Activated naive CD8-positive, alpha-beta T cell treated with anti-CD3 and anti-CD28 coated beads, Interleukin-2, amount 50 U/mL, for 24 hours (primary cell): ENCODE measurements at regions not wholly inside any gene's neighbourhood (a gene's known extent, or its start where the extent isn't known, plus 50 kb on each side); places are given as distances from the start of the nearest gene placed in this dataset.
"Not testable (repeated sequence)": the region's sequence is repeated elsewhere in the genome, so short reads cannot be mapped to it uniquely, and the experiment has no call there.

ENCODE experiments used
- ATAC-seq: fragments of 150-1000 bp; cut with Tn5 transposase; one replicate; pipeline ENCODE4 v1.10.0; 2021
- DNase-seq: peaks from one replicate; pipeline ENCODE4 v3.0.0; 2021
- H3K27ac Mint-ChIP-seq: one replicate; pipeline ENCODE4 v1.8.0; 2021; ENCODE audit warnings: mild to moderate bottlenecking, mixed read lengths
- H3K27me3 Mint-ChIP-seq: one replicate; pipeline ENCODE4 v1.8.0; 2021; ENCODE audit warnings: mixed read lengths
- H3K36me3 Mint-ChIP-seq: one replicate; pipeline ENCODE4 v1.8.0; 2021; ENCODE audit warnings: low read depth, mixed read lengths
- H3K4me1 Mint-ChIP-seq: one replicate; pipeline ENCODE4 v1.8.0; 2021; ENCODE audit warnings: mixed read lengths
- H3K4me3 Mint-ChIP-seq: one replicate; pipeline ENCODE4 v1.8.0; 2021; ENCODE audit warnings: mild to moderate bottlenecking, moderate library complexity, mixed read lengths
- H3K9me3 Mint-ChIP-seq: one replicate; pipeline ENCODE4 v1.8.0; 2021; ENCODE audit warnings: mixed read lengths

GRCh38 chr12:90706036-90706435, 248.9 kb downstream of the CCER1 start:
- Mint-ChIP-seq H3K36me3 (no peaks in the 10 kb centered on the region), H3K4me1 (no peaks in the 10 kb centered on the region), H3K27me3 (no peaks in the 10 kb centered on the region), H3K27ac (no peak overlapping the region), H3K9me3 (no peaks in the 10 kb centered on the region), H3K4me3 (no peak overlapping the region)
- DNase-seq (no peak), ATAC-seq (no peak)

GRCh38 chr12:90695415-90695814, 259.6 kb downstream of the CCER1 start:
- H3K27ac Mint-ChIP-seq: no peak overlapping the region
- H3K4me1 Mint-ChIP-seq: no peaks in the 10 kb centered on the region
- DNase-seq (no peak), ATAC-seq (no peak)
- no peaks in the 10 kb centered on the region for H3K27me3 Mint-ChIP-seq
- H3K9me3 Mint-ChIP-seq: no peaks in the 10 kb centered on the region
- no peak overlapping the region for H3K4me3 Mint-ChIP-seq
- no peaks in the 10 kb centered on the region for H3K36me3 Mint-ChIP-seq

- Mint-ChIP-seq H3K36me3 (no peaks in the 10 kb centered on the region), H3K27ac (no peak overlapping the region), H3K4me3 (no peak overlapping the region), H3K4me1 (no peaks in the 10 kb centered on the region), H3K9me3 (no peaks in the 10 kb centered on the region), H3K27me3 (no peaks in the 10 kb centered on the region)
- ATAC-seq (no peak), DNase-seq (no peak)
Observed at GRCh38 chr12:90690120-90690519, 264.9 kb downstream of the CCER1 start.

- not testable (repeated sequence) for H3K36me3 Mint-ChIP-seq, DNase-seq, H3K9me3 Mint-ChIP-seq, H3K4me1 Mint-ChIP-seq, H3K27ac Mint-ChIP-seq, ATAC-seq, H3K27me3 Mint-ChIP-seq, H3K4me3 Mint-ChIP-seq
Observed at GRCh38 chr12:90687682-90688081, 267.3 kb downstream of the CCER1 start.

GRCh38 chr12:90683871-90684270, 271.1 kb downstream of the CCER1 start:
- no peak overlapping the region for H3K4me3 Mint-ChIP-seq
- no peaks in the 10 kb centered on the region for H3K4me1 Mint-ChIP-seq
- no peak overlapping the region for H3K27ac Mint-ChIP-seq
- H3K9me3 Mint-ChIP-seq: no peaks in the 10 kb centered on the region
- DNase-seq (no peak), ATAC-seq (no peak)
- no peaks in the 10 kb centered on the region for H3K27me3 Mint-ChIP-seq
- no peaks in the 10 kb centered on the region for H3K36me3 Mint-ChIP-seq

- H3K4me3 Mint-ChIP-seq: no peak overlapping the region
- no peaks in the 10 kb centered on the region for H3K9me3 Mint-ChIP-seq
- H3K27ac Mint-ChIP-seq: no peak overlapping the region
- no peaks in the 10 kb centered on the region for H3K27me3 Mint-ChIP-seq
- ATAC-seq (no peak), DNase-seq (no peak)
- H3K36me3 Mint-ChIP-seq: no peaks in the 10 kb centered on the region
- H3K4me1 Mint-ChIP-seq: no peaks in the 10 kb centered on the region
Observed at GRCh38 chr12:90682398-90682797, 272.6 kb downstream of the CCER1 start.

GRCh38 chr12:90679674-90680073, 275.3 kb downstream of the CCER1 start:
- no peaks in the 10 kb centered on the region for H3K27me3 Mint-ChIP-seq
- no peaks in the 10 kb centered on the region for H3K4me1 Mint-ChIP-seq
- DNase-seq: no peak
- no peak overlapping the region for H3K4me3 Mint-ChIP-seq
- no peak for ATAC-seq
- H3K36me3 Mint-ChIP-seq: no peaks in the 10 kb centered on the region
- no peak overlapping the region for H3K27ac Mint-ChIP-seq
- no peaks in the 10 kb centered on the region for H3K9me3 Mint-ChIP-seq

GRCh38 chr12:90677552-90677951, 277.4 kb downstream of the CCER1 start:
- DNase-seq (no peak), ATAC-seq (no peak)
- H3K4me1 Mint-ChIP-seq: no peaks in the 10 kb centered on the region
- no peak overlapping the region for H3K4me3 Mint-ChIP-seq
- H3K27me3 Mint-ChIP-seq: no peaks in the 10 kb centered on the region
- no peaks in the 10 kb centered on the region for H3K36me3 Mint-ChIP-seq
- no peak overlapping the region for H3K27ac Mint-ChIP-seq
- H3K9me3 Mint-ChIP-seq: no peaks in the 10 kb centered on the region

- ATAC-seq (no peak), DNase-seq (no peak)
- H3K36me3 Mint-ChIP-seq: no peaks in the 10 kb centered on the region
- no peaks in the 10 kb centered on the region for H3K4me1 Mint-ChIP-seq
- H3K9me3 Mint-ChIP-seq: no peaks in the 10 kb centered on the region
- H3K27ac Mint-ChIP-seq: no peak overlapping the region
- no peak overlapping the region for H3K4me3 Mint-ChIP-seq
- no peaks in the 10 kb centered on the region for H3K27me3 Mint-ChIP-seq
Observed at GRCh38 chr12:90677055-90677454, 277.9 kb downstream of the CCER1 start.

- Mint-ChIP-seq H3K9me3 (no peaks in the 10 kb centered on the region), H3K4me3 (no peak overlapping the region), H3K4me1 (no peaks in the 10 kb centered on the region), H3K27me3 (no peaks in the 10 kb centered on the region), H3K27ac (no peak overlapping the region), H3K36me3 (no peaks in the 10 kb centered on the region)
- ATAC-seq: no peak
- no peak for DNase-seq
Observed at GRCh38 chr12:90675106-90675505, 279.9 kb downstream of the CCER1 start.

- Mint-ChIP-seq H3K27ac (no peak overlapping the region), H3K4me1 (no peaks in the 10 kb centered on the region), H3K36me3 (no peaks in the 10 kb centered on the region), H3K4me3 (no peak overlapping the region), H3K27me3 (no peaks in the 10 kb centered on the region), H3K9me3 (no peaks in the 10 kb centered on the region)
- no peak for ATAC-seq
- no peak for DNase-seq
Observed at GRCh38 chr12:90672081-90672480, 282.9 kb downstream of the CCER1 start.

- H3K27me3 Mint-ChIP-seq, H3K9me3 Mint-ChIP-seq, H3K27ac Mint-ChIP-seq, ATAC-seq, H3K4me3 Mint-ChIP-seq, H3K4me1 Mint-ChIP-seq, DNase-seq, H3K36me3 Mint-ChIP-seq: not testable (repeated sequence)
Observed at GRCh38 chr12:90663949-90664348, 291.0 kb downstream of the CCER1 start.

GRCh38 chr12:90659060-90659459, 295.9 kb downstream of the CCER1 start:
- ATAC-seq: no peak
- no peak for DNase-seq
- no peak overlapping the region for H3K4me3 Mint-ChIP-seq
- no peaks in the 10 kb centered on the region for H3K36me3 Mint-ChIP-seq
- H3K4me1 Mint-ChIP-seq: no peaks in the 10 kb centered on the region
- H3K9me3 Mint-ChIP-seq: no peaks in the 10 kb centered on the region
- no peaks in the 10 kb centered on the region for H3K27me3 Mint-ChIP-seq
- no peak overlapping the region for H3K27ac Mint-ChIP-seq

- Mint-ChIP-seq H3K27me3 (no peaks in the 10 kb centered on the region), H3K36me3 (no peaks in the 10 kb centered on the region), H3K4me3 (no peak overlapping the region), H3K9me3 (no peaks in the 10 kb centered on the region), H3K4me1 (no peaks in the 10 kb centered on the region), H3K27ac (no peak overlapping the region)
- ATAC-seq (no peak), DNase-seq (no peak)
Observed at GRCh38 chr12:90653040-90653439, 301.9 kb downstream of the CCER1 start.

GRCh38 chr12:90652280-90652679, 302.7 kb downstream of the CCER1 start:
- no peak overlapping the region for H3K27ac Mint-ChIP-seq
- H3K27me3 Mint-ChIP-seq: no peaks in the 10 kb centered on the region
- no peak overlapping the region for H3K4me3 Mint-ChIP-seq
- H3K36me3 Mint-ChIP-seq: no peaks in the 10 kb centered on the region
- H3K4me1 Mint-ChIP-seq: no peaks in the 10 kb centered on the region
- DNase-seq: no peak
- ATAC-seq: no peak
- H3K9me3 Mint-ChIP-seq: peaks cover 4% of the 10 kb centered on the region

GRCh38 chr12:90645181-90645580, 309.8 kb downstream of the CCER1 start:
- H3K27ac Mint-ChIP-seq: no peak overlapping the region
- DNase-seq (no peak), ATAC-seq (no peak)
- H3K4me1 Mint-ChIP-seq: no peaks in the 10 kb centered on the region
- no peak overlapping the region for H3K4me3 Mint-ChIP-seq
- H3K36me3 Mint-ChIP-seq: no peaks in the 10 kb centered on the region
- H3K27me3 Mint-ChIP-seq: no peaks in the 10 kb centered on the region
- peaks cover 8% of the 10 kb centered on the region for H3K9me3 Mint-ChIP-seq
